ENCODE measurements at regions not wholly inside any gene's neighbourhood (a gene's known extent, or its start where the extent isn't known, plus 50 kb on each side); places are given as distances from the start of the nearest gene placed in this dataset.

GRCh38 chr5:16378762-16379161, 86.8 kb downstream of the ZNF622 start:
- TF ChIP-seq, protein P1, sequence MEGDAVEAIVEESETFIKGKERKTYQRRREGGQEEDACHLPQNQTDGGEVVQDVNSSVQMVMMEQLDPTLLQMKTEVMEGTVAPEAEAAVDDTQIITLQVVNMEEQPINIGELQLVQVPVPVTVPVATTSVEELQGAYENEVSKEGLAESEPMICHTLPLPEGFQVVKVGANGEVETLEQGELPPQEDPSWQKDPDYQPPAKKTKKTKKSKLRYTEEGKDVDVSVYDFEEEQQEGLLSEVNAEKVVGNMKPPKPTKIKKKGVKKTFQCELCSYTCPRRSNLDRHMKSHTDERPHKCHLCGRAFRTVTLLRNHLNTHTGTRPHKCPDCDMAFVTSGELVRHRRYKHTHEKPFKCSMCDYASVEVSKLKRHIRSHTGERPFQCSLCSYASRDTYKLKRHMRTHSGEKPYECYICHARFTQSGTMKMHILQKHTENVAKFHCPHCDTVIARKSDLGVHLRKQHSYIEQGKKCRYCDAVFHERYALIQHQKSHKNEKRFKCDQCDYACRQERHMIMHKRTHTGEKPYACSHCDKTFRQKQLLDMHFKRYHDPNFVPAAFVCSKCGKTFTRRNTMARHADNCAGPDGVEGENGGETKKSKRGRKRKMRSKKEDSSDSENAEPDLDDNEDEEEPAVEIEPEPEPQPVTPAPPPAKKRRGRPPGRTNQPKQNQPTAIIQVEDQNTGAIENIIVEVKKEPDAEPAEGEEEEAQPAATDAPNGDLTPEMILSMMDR (IDR thresholded peaks at IDR 0.05): no peak
- TF ChIP-seq POLR2AphosphoS5 (IDR thresholded peaks at IDR 0.05): no peak
